ENCODE measurements at regions not wholly inside any gene's neighbourhood (a gene's known extent, or its start where the extent isn't known, plus 50 kb on each side); places are given as distances from the start of the nearest gene placed in this dataset.

GRCh38 chr7:91771394-91771793 is 109.1 kb downstream of the MTERF1 start:
- Histone ChIP-seq H3K4me3 (no peak overlapping the region), H3K4me1 (peaks cover 0 to 31% (median 10%) of the 10 kb centered on the region in 4 donors), H3K27ac (no peak overlapping the region), H3K36me3 (no peaks in the 10 kb centered on the region), H3K9me3 (no peaks in the 10 kb centered on the region), H3K27me3 (no peaks in the 10 kb centered on the region)
- 78 to 87% methylated on average over 1 of the region's 1 CpG for WGBS, 2 donors
- no peak for DNase-seq
- TF ChIP-seq, protein P1, sequence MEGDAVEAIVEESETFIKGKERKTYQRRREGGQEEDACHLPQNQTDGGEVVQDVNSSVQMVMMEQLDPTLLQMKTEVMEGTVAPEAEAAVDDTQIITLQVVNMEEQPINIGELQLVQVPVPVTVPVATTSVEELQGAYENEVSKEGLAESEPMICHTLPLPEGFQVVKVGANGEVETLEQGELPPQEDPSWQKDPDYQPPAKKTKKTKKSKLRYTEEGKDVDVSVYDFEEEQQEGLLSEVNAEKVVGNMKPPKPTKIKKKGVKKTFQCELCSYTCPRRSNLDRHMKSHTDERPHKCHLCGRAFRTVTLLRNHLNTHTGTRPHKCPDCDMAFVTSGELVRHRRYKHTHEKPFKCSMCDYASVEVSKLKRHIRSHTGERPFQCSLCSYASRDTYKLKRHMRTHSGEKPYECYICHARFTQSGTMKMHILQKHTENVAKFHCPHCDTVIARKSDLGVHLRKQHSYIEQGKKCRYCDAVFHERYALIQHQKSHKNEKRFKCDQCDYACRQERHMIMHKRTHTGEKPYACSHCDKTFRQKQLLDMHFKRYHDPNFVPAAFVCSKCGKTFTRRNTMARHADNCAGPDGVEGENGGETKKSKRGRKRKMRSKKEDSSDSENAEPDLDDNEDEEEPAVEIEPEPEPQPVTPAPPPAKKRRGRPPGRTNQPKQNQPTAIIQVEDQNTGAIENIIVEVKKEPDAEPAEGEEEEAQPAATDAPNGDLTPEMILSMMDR (IDR thresholded peaks at IDR 0.05) = no peak
- TF ChIP-seq EP300 (IDR thresholded peaks at IDR 0.05) = no peak
- no peak for TF ChIP-seq POLR2AphosphoS5 (IDR thresholded peaks at IDR 0.05)
- TF ChIP-seq POLR2A (IDR thresholded peaks at IDR 0.05) = no peak
- intact Hi-C loops (cut with DNase I) = no loop called here

DNA sequence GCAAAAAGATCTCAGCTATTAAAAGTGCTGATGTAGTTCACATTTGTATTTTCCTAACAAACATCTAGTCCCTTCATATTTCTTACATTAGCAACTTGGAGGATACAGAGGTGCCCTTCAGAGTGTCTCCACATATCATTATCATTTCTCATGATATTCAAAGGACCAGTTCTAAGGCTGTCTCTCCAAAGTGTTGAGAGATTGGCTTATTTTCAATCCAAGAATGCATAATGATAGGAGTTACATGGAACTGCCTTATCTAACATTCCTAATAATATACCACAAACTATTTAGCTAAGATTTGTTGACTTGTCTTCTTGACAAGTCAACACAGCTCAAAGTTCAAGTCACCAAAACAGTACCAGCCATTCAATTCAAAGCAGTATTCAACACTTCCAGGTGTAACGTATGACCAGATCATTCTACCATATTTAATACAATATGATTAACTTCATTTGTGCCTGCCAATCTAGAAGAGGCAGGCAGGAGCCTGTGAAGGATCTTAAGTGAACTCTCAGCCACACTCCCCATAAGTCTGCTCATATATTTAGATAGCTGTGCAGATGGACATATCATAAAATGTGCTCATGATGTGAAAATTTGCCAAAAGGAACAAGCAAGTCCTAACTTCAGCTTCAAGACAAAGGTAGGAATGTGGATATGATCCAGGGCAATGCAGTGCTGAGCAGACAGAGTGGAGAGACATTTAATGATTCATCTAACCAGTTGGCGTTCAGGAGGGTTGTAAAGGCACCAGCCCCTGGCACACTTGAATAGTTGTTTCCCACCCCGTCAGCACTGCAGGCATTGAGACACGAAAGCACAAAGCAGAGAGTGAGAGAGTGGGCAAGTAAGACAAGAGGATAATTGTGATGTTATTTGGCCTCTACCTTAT is 108.3 kb downstream of the MTERF1 start:
- Histone ChIP-seq H3K36me3 (no peaks in the 10 kb centered on the region), H3K4me3 (no peak overlapping the region), H3K9me3 (no peaks in the 10 kb centered on the region), H3K4me1 (peaks cover 0 to 37% (median 14%) of the 10 kb centered on the region in 4 donors), H3K27ac (peak overlapping the region in 1 of 4 donors; percentile 21), H3K27me3 (no peaks in the 10 kb centered on the region)
- DNase-seq = no peak
- TF ChIP-seq POLR2A (IDR thresholded peaks at IDR 0.05) (no peak), POLR2AphosphoS5 (IDR thresholded peaks at IDR 0.05) (peak in 1 of 4 donors; percentile 38)
- WGBS, 2 donors = 20 to 64% methylated on average over 4 of the region's 4 CpGs
- intact Hi-C loops (cut with DNase I) = no loop called here

DNA sequence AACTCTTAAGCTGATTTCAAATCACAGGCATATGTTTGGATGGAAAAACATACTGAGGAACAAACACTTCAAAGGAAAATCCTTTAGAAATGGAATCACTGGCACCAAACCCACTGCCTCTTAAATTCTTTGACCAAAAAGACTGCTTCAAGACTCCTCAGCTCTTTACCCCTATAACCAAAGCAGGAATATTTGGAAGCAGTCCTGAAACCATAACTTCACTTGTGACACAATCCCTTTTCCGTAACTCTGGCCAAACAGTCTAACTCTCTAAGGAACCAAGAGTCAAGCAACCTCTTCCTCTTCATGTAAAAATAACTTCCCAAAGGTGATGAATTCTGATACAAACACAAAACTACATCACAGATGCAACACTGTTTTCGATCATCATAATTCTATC is 104.3 kb downstream of the MTERF1 start:
- intact Hi-C loops (cut with DNase I) = no loop called here
- Histone ChIP-seq H3K27ac (no peak overlapping the region), H3K4me1 (peaks cover 0 to 40% (median 14%) of the 10 kb centered on the region in 4 donors), H3K4me3 (no peak overlapping the region), H3K36me3 (no peaks in the 10 kb centered on the region), H3K27me3 (no peaks in the 10 kb centered on the region), H3K9me3 (no peaks in the 10 kb centered on the region)
- TF ChIP-seq, protein P1 (IDR thresholded peaks at IDR 0.05) = no peak
- no peak for TF ChIP-seq POLR2A (IDR thresholded peaks at IDR 0.05)
- TF ChIP-seq EP300 (IDR thresholded peaks at IDR 0.05) = no peak
- no peak for DNase-seq
- 79 to 89% methylated on average over 2 of the region's 2 CpGs for WGBS, 2 donors

DNA sequence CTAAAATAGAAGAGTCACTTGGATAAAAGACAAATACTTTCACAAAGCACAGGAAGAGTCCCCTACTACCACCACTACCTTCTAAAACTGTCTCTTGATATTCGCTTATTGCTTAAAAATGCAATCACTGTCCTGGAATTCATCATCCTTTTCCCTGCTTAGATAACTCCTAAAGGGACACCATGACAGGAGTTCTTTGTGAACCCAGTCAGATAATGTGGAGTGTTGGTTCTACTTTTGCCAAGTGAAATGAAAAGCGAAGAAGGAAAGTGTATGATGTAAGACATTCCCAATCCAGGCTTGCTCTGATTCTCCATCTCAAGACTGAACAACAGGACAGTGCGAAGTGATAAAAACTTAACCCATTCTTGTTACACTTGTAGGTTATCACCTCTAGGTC is 103.0 kb downstream of the MTERF1 start:
- H3K4me3 ChIP-seq = no peak overlapping the region
- H3K4me1 ChIP-seq = peaks cover 0 to 27% (median 9%) of the 10 kb centered on the region in 4 donors
- no peaks in the 10 kb centered on the region for H3K36me3 ChIP-seq
- H3K27me3 ChIP-seq = no peaks in the 10 kb centered on the region
- H3K27ac ChIP-seq = peak overlapping the region in 1 of 4 donors; percentile 24
- 91 to 93% methylated on average over 3 of the region's 3 CpGs for WGBS, 2 donors
- intact Hi-C loops (cut with DNase I) = no loop called here
- TF ChIP-seq, protein P1 (IDR thresholded peaks at IDR 0.05) = no peak
- TF ChIP-seq EP300 (IDR thresholded peaks at IDR 0.05) (no peak), POLR2A (IDR thresholded peaks at IDR 0.05) (no peak), POLR2AphosphoS5 (IDR thresholded peaks at IDR 0.05) (no peak)
- H3K9me3 ChIP-seq = no peaks in the 10 kb centered on the region
- DNase-seq = no peak

DNA sequence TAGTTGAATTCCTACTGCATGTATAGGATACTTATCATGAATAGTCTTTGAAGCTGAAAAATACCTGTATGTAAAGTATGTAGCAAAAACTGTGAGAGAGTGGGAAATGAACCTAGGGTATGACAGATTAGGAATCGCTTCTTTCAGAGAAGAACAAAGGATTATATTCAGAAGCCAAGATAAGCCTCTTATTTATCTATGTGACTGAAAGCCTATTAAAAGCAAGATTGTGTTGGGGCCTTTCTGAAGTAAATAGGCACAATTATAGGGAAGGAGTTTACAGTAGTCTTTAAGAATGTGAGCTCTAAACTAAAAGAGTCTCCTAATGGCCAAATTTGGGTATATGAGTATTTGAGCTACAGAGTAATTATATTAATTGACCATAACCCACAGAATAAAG is 102.1 kb downstream of the MTERF1 start:
- no peak for DNase-seq
- Histone ChIP-seq H3K4me3 (no peak overlapping the region), H3K4me1 (peaks cover 0 to 22% (median 8%) of the 10 kb centered on the region in 4 donors), H3K9me3 (no peaks in the 10 kb centered on the region), H3K36me3 (no peaks in the 10 kb centered on the region), H3K27me3 (no peaks in the 10 kb centered on the region), H3K27ac (no peak overlapping the region)
- TF ChIP-seq POLR2A (IDR thresholded peaks at IDR 0.05) (no peak), POLR2AphosphoS5 (IDR thresholded peaks at IDR 0.05) (no peak), EP300 (IDR thresholded peaks at IDR 0.05) (no peak)
- TF ChIP-seq, protein P1 (IDR thresholded peaks at IDR 0.05) = no peak
- WGBS, 2 donors = 53 to 72% methylated on average over 1 of the region's 1 CpG
- intact Hi-C loops (cut with DNase I) = no loop called here
